ENCODE measurements at regions not wholly inside any gene's neighbourhood (a gene's known extent, or its start where the extent isn't known, plus 50 kb on each side); places are given as distances from the start of the nearest gene placed in this dataset.
"Not testable (repeated sequence)": the region's sequence is repeated elsewhere in the genome, so short reads cannot be mapped to it uniquely, and the experiment has no call there.

DNA sequence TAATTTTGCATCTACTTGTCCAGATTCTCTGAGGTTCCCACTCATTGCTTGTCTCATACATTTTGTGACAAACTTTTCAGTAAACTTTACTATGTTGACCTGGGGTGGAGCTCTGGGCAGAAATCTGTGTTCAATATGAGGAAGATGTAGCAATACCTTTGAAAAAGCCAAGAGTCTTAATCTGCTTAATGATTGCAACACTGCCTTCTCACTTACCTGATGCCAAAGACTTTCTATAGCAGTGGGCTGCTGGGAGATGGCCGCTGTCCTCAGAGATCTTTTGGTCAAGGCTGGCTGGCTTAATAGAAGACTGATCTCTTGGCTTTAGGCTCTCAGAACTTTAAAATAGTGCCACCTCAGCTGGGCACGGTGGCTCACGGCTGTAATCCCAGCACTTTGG lies 70.1 kb upstream of the RBM24 start:
- TF ChIP-seq, protein P1, sequence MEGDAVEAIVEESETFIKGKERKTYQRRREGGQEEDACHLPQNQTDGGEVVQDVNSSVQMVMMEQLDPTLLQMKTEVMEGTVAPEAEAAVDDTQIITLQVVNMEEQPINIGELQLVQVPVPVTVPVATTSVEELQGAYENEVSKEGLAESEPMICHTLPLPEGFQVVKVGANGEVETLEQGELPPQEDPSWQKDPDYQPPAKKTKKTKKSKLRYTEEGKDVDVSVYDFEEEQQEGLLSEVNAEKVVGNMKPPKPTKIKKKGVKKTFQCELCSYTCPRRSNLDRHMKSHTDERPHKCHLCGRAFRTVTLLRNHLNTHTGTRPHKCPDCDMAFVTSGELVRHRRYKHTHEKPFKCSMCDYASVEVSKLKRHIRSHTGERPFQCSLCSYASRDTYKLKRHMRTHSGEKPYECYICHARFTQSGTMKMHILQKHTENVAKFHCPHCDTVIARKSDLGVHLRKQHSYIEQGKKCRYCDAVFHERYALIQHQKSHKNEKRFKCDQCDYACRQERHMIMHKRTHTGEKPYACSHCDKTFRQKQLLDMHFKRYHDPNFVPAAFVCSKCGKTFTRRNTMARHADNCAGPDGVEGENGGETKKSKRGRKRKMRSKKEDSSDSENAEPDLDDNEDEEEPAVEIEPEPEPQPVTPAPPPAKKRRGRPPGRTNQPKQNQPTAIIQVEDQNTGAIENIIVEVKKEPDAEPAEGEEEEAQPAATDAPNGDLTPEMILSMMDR (IDR thresholded peaks at IDR 0.05), result no peak
- H3K27me3 Mint-ChIP-seq (ENCODE audit: unreplicated experiment), result no peaks in the 10 kb centered on the region
- no peak overlapping the region for H3K27ac Mint-ChIP-seq (ENCODE audit: unreplicated experiment)
- peaks cover 14% of the 10 kb centered on the region for H3K9me3 Mint-ChIP-seq (ENCODE audit: unreplicated experiment)
- peaks cover 10% of the 10 kb centered on the region for H3K4me1 Mint-ChIP-seq (ENCODE audit: unreplicated experiment)
- H3K36me3 Mint-ChIP-seq (ENCODE audit: unreplicated experiment), result no peaks in the 10 kb centered on the region
- no peak overlapping the region for H3K4me3 Mint-ChIP-seq (ENCODE audit: unreplicated experiment)
- DNase-seq (ENCODE audit: extremely low spot score, unreplicated experiment), result no peak

- TF ChIP-seq, protein P1 (IDR thresholded peaks at IDR 0.05), result no peak
- peaks cover 10% of the 10 kb centered on the region for H3K4me1 Mint-ChIP-seq (ENCODE audit: unreplicated experiment)
- H3K27me3 Mint-ChIP-seq (ENCODE audit: unreplicated experiment), result no peaks in the 10 kb centered on the region
- H3K27ac Mint-ChIP-seq (ENCODE audit: unreplicated experiment), result no peak overlapping the region
- H3K9me3 Mint-ChIP-seq (ENCODE audit: unreplicated experiment), result peaks cover 12% of the 10 kb centered on the region
- no peaks in the 10 kb centered on the region for H3K36me3 Mint-ChIP-seq (ENCODE audit: unreplicated experiment)
- H3K4me3 Mint-ChIP-seq (ENCODE audit: unreplicated experiment), result no peak overlapping the region
- no peak for DNase-seq (ENCODE audit: extremely low spot score, unreplicated experiment)
Measured at GRCh38 chr6:17212546-17213371, 68.4 kb upstream of the RBM24 start.

DNA sequence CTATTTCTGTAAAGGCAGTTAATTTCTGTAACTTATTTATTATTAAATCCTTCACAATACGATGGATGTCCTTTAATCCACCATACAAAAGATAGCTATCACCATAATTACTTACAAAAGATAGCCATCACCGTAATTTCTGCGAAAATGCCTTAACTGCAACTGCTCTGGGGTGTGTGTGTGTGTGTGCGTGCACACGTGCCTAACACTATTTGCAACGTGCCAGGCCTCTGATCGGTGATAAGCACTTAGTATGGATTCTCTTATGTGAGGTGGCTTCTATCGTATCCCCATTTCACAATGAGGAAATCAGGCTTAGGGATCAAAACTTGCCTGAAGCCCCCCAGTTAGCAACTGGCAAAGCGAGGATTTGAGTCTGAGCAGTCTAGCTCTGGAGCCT lies 67.1 kb upstream of the RBM24 start:
- no peak overlapping the region for H3K4me3 Mint-ChIP-seq (ENCODE audit: unreplicated experiment)
- H3K36me3 Mint-ChIP-seq (ENCODE audit: unreplicated experiment), result no peaks in the 10 kb centered on the region
- TF ChIP-seq, protein P1 (IDR thresholded peaks at IDR 0.05), result no peak
- no peak for DNase-seq (ENCODE audit: extremely low spot score, unreplicated experiment)
- peaks cover 10% of the 10 kb centered on the region for H3K4me1 Mint-ChIP-seq (ENCODE audit: unreplicated experiment)
- H3K27me3 Mint-ChIP-seq (ENCODE audit: unreplicated experiment), result no peaks in the 10 kb centered on the region
- no peak overlapping the region for H3K27ac Mint-ChIP-seq (ENCODE audit: unreplicated experiment)
- peaks cover 12% of the 10 kb centered on the region for H3K9me3 Mint-ChIP-seq (ENCODE audit: unreplicated experiment)

GRCh38 chr6:17216972-17217371 lies 64.2 kb upstream of the RBM24 start:
- H3K9me3 Mint-ChIP-seq (ENCODE audit: unreplicated experiment); H3K27ac Mint-ChIP-seq (ENCODE audit: unreplicated experiment); H3K4me3 Mint-ChIP-seq (ENCODE audit: unreplicated experiment); H3K27me3 Mint-ChIP-seq (ENCODE audit: unreplicated experiment); DNase-seq (ENCODE audit: extremely low spot score, unreplicated experiment); H3K36me3 Mint-ChIP-seq (ENCODE audit: unreplicated experiment): not testable (repeated sequence)
- H3K4me1 Mint-ChIP-seq (ENCODE audit: unreplicated experiment), result peaks cover 13% of the 10 kb centered on the region

GRCh38 chr6:17218023-17218748 lies 63.0 kb upstream of the RBM24 start:
- no peak overlapping the region for H3K27ac Mint-ChIP-seq (ENCODE audit: unreplicated experiment)
- H3K4me1 Mint-ChIP-seq (ENCODE audit: unreplicated experiment), result peaks cover 7% of the 10 kb centered on the region
- TF ChIP-seq, protein P1 (IDR thresholded peaks at IDR 0.05), result no peak
- no peak for DNase-seq (ENCODE audit: extremely low spot score, unreplicated experiment)
- no peaks in the 10 kb centered on the region for H3K36me3 Mint-ChIP-seq (ENCODE audit: unreplicated experiment)
- no peaks in the 10 kb centered on the region for H3K27me3 Mint-ChIP-seq (ENCODE audit: unreplicated experiment)
- no peak overlapping the region for H3K4me3 Mint-ChIP-seq (ENCODE audit: unreplicated experiment)
- peaks cover 7% of the 10 kb centered on the region for H3K9me3 Mint-ChIP-seq (ENCODE audit: unreplicated experiment)
